WERI-Rb-1 (cell line): ENCODE measurements at regions not wholly inside any gene's neighbourhood (a gene's known extent, or its start where the extent isn't known, plus 50 kb on each side); places are given as distances from the start of the nearest gene placed in this dataset.

Experiments used
- DNase-seq: peaks from one replicate; pipeline ENCODE4 v3.0.0-alpha.2; 2020
- H3K27ac ChIP-seq: fragments of 250-450 bp; sonication (Bioruptor Pico); 2 replicates; pipeline ENCODE4 v1.5.1; 2020; ENCODE audit warnings: mild to moderate bottlenecking, moderate library complexity
- H3K27me3 ChIP-seq: fragments of 250-450 bp; sonication (Bioruptor Pico); 2 replicates; pipeline ENCODE4 v1.5.1; 2021; ENCODE audit warnings: mild to moderate bottlenecking, low read depth, moderate library complexity; ENCODE audit not compliant: insufficient read depth, severe bottlenecking
- H3K36me3 ChIP-seq: fragments of 250-450 bp; sonication (Bioruptor Pico); 2 replicates; pipeline ENCODE4 v1.5.1; 2020; ENCODE audit warnings: mild to moderate bottlenecking, moderate library complexity
- H3K4me3 ChIP-seq: 2 replicates; pipeline ENCODE4 v1.5.1; 2011; ENCODE audit warnings: low read depth, mild to moderate bottlenecking, control low read depth, low read length
- H3K9me3 ChIP-seq: fragments of 250-450 bp; sonication (Bioruptor Pico); 2 replicates; pipeline ENCODE4 v1.5.1; 2021; ENCODE audit warnings: mild to moderate bottlenecking, moderate library complexity; ENCODE audit not compliant: severe bottlenecking
- CTCF ChIP-seq: IDR thresholded peaks from 2 replicates; pipeline ENCODE4 v1.5.1; 2011; ENCODE audit warnings: low read depth, mild to moderate bottlenecking, control low read depth, inconsistent platforms, low read length

- Histone ChIP-seq H3K27ac (no peak overlapping the region), H3K36me3 (no peaks in the 10 kb centered on the region), H3K27me3 (no peaks in the 10 kb centered on the region), H3K9me3 (no peaks in the 10 kb centered on the region), H3K4me3 (no peak overlapping the region)
- DNase-seq = no peak
- TF ChIP-seq CTCF = no peak
Measured at GRCh38 chr3:193951859-193952258, 184.1 kb upstream of the HES1 start.

- H3K4me3 ChIP-seq = no peak overlapping the region
- no peaks in the 10 kb centered on the region for H3K36me3 ChIP-seq
- no peak overlapping the region for H3K27ac ChIP-seq
- no peak for TF ChIP-seq CTCF
- DNase-seq = no peak
- H3K27me3 ChIP-seq = no peaks in the 10 kb centered on the region
- no peaks in the 10 kb centered on the region for H3K9me3 ChIP-seq
Measured at GRCh38 chr3:193954752-193955151, 181.2 kb upstream of the HES1 start.

- Histone ChIP-seq H3K9me3 (no peaks in the 10 kb centered on the region), H3K36me3 (no peaks in the 10 kb centered on the region), H3K27me3 (no peaks in the 10 kb centered on the region), H3K4me3 (no peak overlapping the region), H3K27ac (no peak overlapping the region)
- no peak for DNase-seq
- no peak for TF ChIP-seq CTCF
Measured at GRCh38 chr3:193955719-193956118, 180.2 kb upstream of the HES1 start.

GRCh38 chr3:193959861-193960260, 176.1 kb upstream of the HES1 start:
- Histone ChIP-seq H3K27me3 (no peaks in the 10 kb centered on the region), H3K36me3 (no peaks in the 10 kb centered on the region)

GRCh38 chr3:193960487-193961274, 175.3 kb upstream of the HES1 start:
- Histone ChIP-seq H3K9me3 (no peaks in the 10 kb centered on the region), H3K27me3 (no peaks in the 10 kb centered on the region), H3K36me3 (no peaks in the 10 kb centered on the region), H3K27ac (no peak overlapping the region), H3K4me3 (no peak overlapping the region)
- no peak for DNase-seq
- no peak for TF ChIP-seq CTCF

More at GRCh38 chr3:193959861-193960260, 176.1 kb upstream of the HES1 start:
- Histone ChIP-seq H3K27ac (no peak overlapping the region), H3K9me3 (no peaks in the 10 kb centered on the region), H3K4me3 (no peak overlapping the region)
- TF ChIP-seq CTCF = no peak
- no peak for DNase-seq
